OCI-LY7 (cell line): ENCODE measurements at regions not wholly inside any gene's neighbourhood (a gene's known extent, or its start where the extent isn't known, plus 50 kb on each side); places are given as distances from the start of the nearest gene placed in this dataset.

Source experiments
- BruUV-seq: library from RNA; stranded (reverse); fragments of 400-500 nt; replicated peaks from 2 replicates; lab custom pipeline; 2021; lab: Mats Ljungman, UMichigan
- CTCF ChIA-PET: fragments of 300-600 bp; sonication (Branson Sonifier 250); formaldehyde crosslinking; loops from one replicate; lab custom pipeline; 2022; ENCODE audit warnings: antibody characterized with exemption; ENCODE audit not compliant: unreplicated experiment; lab: Charles Lee
- POLR2A ChIA-PET: fragments of 300-600 bp; sonication (Branson Sonifier 250); formaldehyde crosslinking; loops from one replicate; lab custom pipeline; 2022; ENCODE audit warnings: antibody characterized with exemption; lab: Charles Lee
- DNase-seq: peaks from one replicate; pipeline ENCODE4 v3.0.0-alpha.2; 2015; ENCODE audit warnings: low spot score
- H2AFZ ChIP-seq: fragments of 200-600 bp; sonication (generic), shearing (Covaris generic); 2 replicates; pipeline ENCODE4 v1.6.1; 2014; ENCODE audit warnings: mild to moderate bottlenecking, antibody characterized with exemption, low read length, moderate library complexity
- H3K27ac ChIP-seq: fragments of 200-600 bp; sonication (generic); 2 replicates; pipeline ENCODE4 v1.5.1; 2014; ENCODE audit warnings: mixed run types, low read depth, mild to moderate bottlenecking, moderate library complexity, low read length, inconsistent platforms; ENCODE audit not compliant: poor library complexity, severe bottlenecking
- H3K36me3 ChIP-seq: fragments of 200-600 bp; sonication (generic); 2 replicates; pipeline ENCODE4 v1.6.1; 2014; ENCODE audit warnings: mild to moderate bottlenecking, antibody characterized with exemption, low read length, moderate library complexity, mixed read lengths; ENCODE audit not compliant: insufficient read depth
- H3K4me1 ChIP-seq: fragments of 200-600 bp; sonication (generic); 2 replicates; pipeline ENCODE4 v1.5.1; 2014; ENCODE audit warnings: mild to moderate bottlenecking, low read length; ENCODE audit not compliant: insufficient read depth, poor library complexity, severe bottlenecking
- H3K4me2 ChIP-seq: fragments of 200-600 bp; sonication (generic); 2 replicates; pipeline ENCODE4 v1.6.1; 2014; ENCODE audit warnings: mild to moderate bottlenecking, low read length
- H3K4me3 ChIP-seq: fragments of 200-600 bp; sonication (generic); 2 replicates; pipeline ENCODE4 v1.5.1; 2014; ENCODE audit warnings: mild to moderate bottlenecking, low read depth, low read length; ENCODE audit not compliant: poor library complexity, severe bottlenecking
- H3K79me2 ChIP-seq: fragments of 200-600 bp; sonication (generic); 2 replicates; pipeline ENCODE4 v1.6.1; 2016; ENCODE audit warnings: low read depth, mild to moderate bottlenecking, low read length, moderate library complexity, mixed read lengths; ENCODE audit not compliant: insufficient read depth
- H3K9me2 ChIP-seq: fragments of 200-600 bp; sonication (generic); 2 replicates; pipeline ENCODE4 v1.6.1; 2016; ENCODE audit warnings: mild to moderate bottlenecking, low read length, mixed read lengths; ENCODE audit not compliant: insufficient read depth
- H3K9me3 ChIP-seq: fragments of 200-600 bp; sonication (generic); 2 replicates; pipeline ENCODE4 v1.6.1; 2014; ENCODE audit warnings: mild to moderate bottlenecking, mixed run types, low read length, mixed read lengths
- H4K20me1 ChIP-seq: fragments of 200-600 bp; sonication (generic); 2 replicates; pipeline ENCODE4 v1.6.1; 2014; ENCODE audit warnings: mild to moderate bottlenecking, antibody characterized with exemption, low read length, moderate library complexity, mixed read lengths; ENCODE audit not compliant: insufficient read depth
- CTCF ChIP-seq: fragments of 200-600 bp; sonication (generic); conservative IDR thresholded peaks from 2 replicates; pipeline ENCODE4 v1.5.1; 2014; ENCODE audit warnings: mild to moderate bottlenecking, antibody characterized with exemption, low read length, moderate library complexity, mixed read lengths
- EZH2phosphoT487 ChIP-seq: fragments of 200-600 bp; sonication (generic); IDR thresholded peaks from 2 replicates; pipeline ENCODE4 v1.6.1; 2018; ENCODE audit warnings: low read depth, borderline replicate concordance, mild to moderate bottlenecking, mixed run types, antibody characterized with exemption, low read length, moderate library complexity, mixed read lengths
- intact Hi-C: fragments of 100-400 bp; cut with micrococcal nuclease; formaldehyde crosslinking; loops from one replicate; pipeline ENCODE4 v1.10.0; 2022; ENCODE audit not compliant: unreplicated experiment

GRCh38 chr10:111261081-111261615 lies 184.3 kb downstream of the ADRA2A start:
- H3K4me3 ChIP-seq = no peak overlapping the region
- H2AFZ ChIP-seq = no peak overlapping the region
- CTCF ChIA-PET = no interaction called here
- intact Hi-C loops = no loop called here
- POLR2A ChIA-PET = no interaction called here
- no peaks in the 10 kb centered on the region for H4K20me1 ChIP-seq
- H3K9me3 ChIP-seq = no peaks in the 10 kb centered on the region
- H3K4me1 ChIP-seq = no peaks in the 10 kb centered on the region
- H3K36me3 ChIP-seq = no peaks in the 10 kb centered on the region
- no peaks in the 10 kb centered on the region for H3K9me2 ChIP-seq
- BruUV-seq = no TSS peak
- no peaks in the 10 kb centered on the region for H3K79me2 ChIP-seq
- no peak overlapping the region for H3K4me2 ChIP-seq
- H3K27ac ChIP-seq = no peak overlapping the region
- TF ChIP-seq EZH2phosphoT487 (no peak), CTCF (no peak)
- DNase-seq = no peak

- Histone ChIP-seq H3K9me2 (no peaks in the 10 kb centered on the region), H3K36me3 (no peaks in the 10 kb centered on the region), H3K9me3 (no peaks in the 10 kb centered on the region), H3K4me3 (no peak overlapping the region), H3K27ac (no peak overlapping the region), H3K79me2 (no peaks in the 10 kb centered on the region), H3K4me2 (no peak overlapping the region), H4K20me1 (no peaks in the 10 kb centered on the region), H2AFZ (no peak overlapping the region), H3K4me1 (no peaks in the 10 kb centered on the region)
- CTCF ChIA-PET = no interaction called here
- BruUV-seq = no TSS peak
- intact Hi-C loops = no loop called here
- DNase-seq = no peak
- no peak for TF ChIP-seq EZH2phosphoT487
- 0 out of 2 replicates have a peak, but pooled peaks have one; percentile 0 for TF ChIP-seq CTCF
- POLR2A ChIA-PET = no interaction called here
Observed at GRCh38 chr10:111265341-111265740, 188.5 kb downstream of the ADRA2A start.

GRCh38 chr10:111266165-111266564 lies 189.3 kb downstream of the ADRA2A start:
- H3K79me2 ChIP-seq = no peaks in the 10 kb centered on the region
- H3K4me3 ChIP-seq = no peak overlapping the region
- no TSS peak for BruUV-seq
- no peak overlapping the region for H2AFZ ChIP-seq
- CTCF ChIA-PET = interaction anchor here (0.6 kb wide), 1 partner anchor 180 kb away, joined by 3 read pairs; no protein-coding TSS in a partner anchor
- H3K9me3 ChIP-seq = no peaks in the 10 kb centered on the region
- H4K20me1 ChIP-seq = no peaks in the 10 kb centered on the region
- H3K4me2 ChIP-seq = no peak overlapping the region
- POLR2A ChIA-PET = no interaction called here
- H3K4me1 ChIP-seq = no peaks in the 10 kb centered on the region
- H3K9me2 ChIP-seq = no peaks in the 10 kb centered on the region
- no peak overlapping the region for H3K27ac ChIP-seq
- no peak for TF ChIP-seq CTCF
- TF ChIP-seq EZH2phosphoT487 = no peak
- no peaks in the 10 kb centered on the region for H3K36me3 ChIP-seq
- intact Hi-C loops = no loop called here
- DNase-seq = no peak
